ENCODE measurements at regions not wholly inside any gene's neighbourhood (a gene's known extent, or its start where the extent isn't known, plus 50 kb on each side); places are given as distances from the start of the nearest gene placed in this dataset.

DNA sequence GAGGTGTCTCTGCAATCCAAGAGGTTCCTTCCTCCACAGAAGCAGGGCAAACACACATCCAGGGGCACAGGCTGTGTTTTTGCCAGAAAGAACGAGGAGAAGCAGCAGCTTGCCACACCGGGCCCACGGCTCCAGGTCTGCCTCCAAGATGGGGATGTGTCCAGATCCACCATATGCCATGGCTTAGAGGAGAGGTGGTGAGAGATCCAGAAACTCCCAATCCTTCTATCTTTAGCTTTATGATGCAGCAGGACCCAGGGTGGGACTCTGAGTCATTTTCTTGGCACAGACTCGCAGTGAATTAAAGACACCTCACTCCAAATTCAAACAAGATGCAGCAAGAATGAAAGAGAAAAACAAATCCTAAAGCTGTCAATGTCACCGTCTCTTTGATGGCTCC lies 481.4 kb upstream of the TMEM132C start:
- no peak overlapping the region for H3K27ac ChIP-seq (ENCODE audit: insufficient read depth, low read depth, low read length)
- no peak overlapping the region for H2AFZ ChIP-seq (ENCODE audit: low read depth, low read length)
- H3K36me3 ChIP-seq (ENCODE audit: control insufficient read depth in 2 of 2, extremely low read depth in 1 of 2, insufficient read depth in 2 of 2, low read length in 2 of 2), result no peaks in the 10 kb centered on the region
- dilution Hi-C loops (cut with MboI; ENCODE audit: extremely low pct_ligation_motif_present, low sequenced_read_pairs) (no loop called here), intact Hi-C loops (cut with micrococcal nuclease) (no loop called here)
- no peaks in the 10 kb centered on the region for H4K20me1 ChIP-seq (replicated peaks; ENCODE audit: control insufficient read depth, extremely low read depth, insufficient read depth, low read length)
- no peaks in the 10 kb centered on the region for H3K79me2 ChIP-seq (ENCODE audit: control insufficient read depth, insufficient read depth, low read length)
- ChIA-PET POLR2A (no interaction called here), CTCF (no interaction called here)
- H3K4me1 ChIP-seq (ENCODE audit: control insufficient read depth, extremely low read depth, insufficient read depth, low read length), result no peaks in the 10 kb centered on the region
- H3K4me3 ChIP-seq (replicated peaks in 1 of 3; ENCODE audit: insufficient read depth in 1 of 3, low read depth in 1 of 3, low read length in 3 of 3), result no peak overlapping the region
- DNase-seq (ENCODE audit: low read depth, low spot score), result no peak
- no TSS peak for BruUV-seq (replicated peaks)
- TF ChIP-seq POLR2A (IDR thresholded peaks at IDR 0.05; ENCODE audit: low read depth, low read length) (no peak), JUN (IDR thresholded peaks at IDR 0.05; ENCODE audit: borderline replicate concordance, insufficient read depth, insufficient read length, low read depth) (no peak), POLR2AphosphoS5 (IDR thresholded peaks at IDR 0.05; ENCODE audit: insufficient read depth, low read depth, low read length) (no peak), FOS (IDR thresholded peaks at IDR 0.05; ENCODE audit: borderline replicate concordance, insufficient read depth, low read length) (no peak), EZH2 (IDR thresholded peaks at IDR 0.05; ENCODE audit: borderline replicate concordance, low read depth, low read length, severe bottlenecking) (no peak), MYC (IDR thresholded peaks at IDR 0.05; ENCODE audit: low read depth, low read length) (no peak), GATA2 (IDR thresholded peaks at IDR 0.05; ENCODE audit: insufficient read depth, insufficient read length, low read depth, low read length) (no peak)
- TF ChIP-seq, protein P1, sequence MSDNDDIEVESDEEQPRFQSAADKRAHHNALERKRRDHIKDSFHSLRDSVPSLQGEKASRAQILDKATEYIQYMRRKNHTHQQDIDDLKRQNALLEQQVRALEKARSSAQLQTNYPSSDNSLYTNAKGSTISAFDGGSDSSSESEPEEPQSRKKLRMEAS (IDR thresholded peaks at IDR 0.05; ENCODE audit: insufficient read depth, insufficient read length), result no peak
- TF ChIP-seq, protein P2, sequence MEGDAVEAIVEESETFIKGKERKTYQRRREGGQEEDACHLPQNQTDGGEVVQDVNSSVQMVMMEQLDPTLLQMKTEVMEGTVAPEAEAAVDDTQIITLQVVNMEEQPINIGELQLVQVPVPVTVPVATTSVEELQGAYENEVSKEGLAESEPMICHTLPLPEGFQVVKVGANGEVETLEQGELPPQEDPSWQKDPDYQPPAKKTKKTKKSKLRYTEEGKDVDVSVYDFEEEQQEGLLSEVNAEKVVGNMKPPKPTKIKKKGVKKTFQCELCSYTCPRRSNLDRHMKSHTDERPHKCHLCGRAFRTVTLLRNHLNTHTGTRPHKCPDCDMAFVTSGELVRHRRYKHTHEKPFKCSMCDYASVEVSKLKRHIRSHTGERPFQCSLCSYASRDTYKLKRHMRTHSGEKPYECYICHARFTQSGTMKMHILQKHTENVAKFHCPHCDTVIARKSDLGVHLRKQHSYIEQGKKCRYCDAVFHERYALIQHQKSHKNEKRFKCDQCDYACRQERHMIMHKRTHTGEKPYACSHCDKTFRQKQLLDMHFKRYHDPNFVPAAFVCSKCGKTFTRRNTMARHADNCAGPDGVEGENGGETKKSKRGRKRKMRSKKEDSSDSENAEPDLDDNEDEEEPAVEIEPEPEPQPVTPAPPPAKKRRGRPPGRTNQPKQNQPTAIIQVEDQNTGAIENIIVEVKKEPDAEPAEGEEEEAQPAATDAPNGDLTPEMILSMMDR (IDR thresholded peaks at IDR 0.05; ENCODE audit: extremely low read depth in 1 of 2, insufficient read depth in 1 of 2, low read depth in 1 of 2, low read length in 2 of 2), result no peak
- no peaks in the 10 kb centered on the region for H3K27me3 ChIP-seq (ENCODE audit: control insufficient read depth in 2 of 2, insufficient read depth in 2 of 2, low read length in 2 of 2)
- FAIRE-seq, result no peak
- peaks cover 8% of the 10 kb centered on the region for H3K9me3 ChIP-seq (replicated peaks; ENCODE audit: control insufficient read depth, insufficient read depth, low read length)
- H3K4me2 ChIP-seq (ENCODE audit: insufficient read depth, low read length), result no peak overlapping the region
- no peak overlapping the region for H3K9ac ChIP-seq (replicated peaks; ENCODE audit: extremely low read depth, insufficient read depth, low read length)
- H3K9me1 ChIP-seq (replicated peaks; ENCODE audit: control insufficient read depth, extremely low read depth, insufficient read depth, low read length), result no peaks in the 10 kb centered on the region

All from endothelial cell of umbilical vein (primary cell).